Uterus (tissue), 2 donors: ENCODE measurements at regions not wholly inside any gene's neighbourhood (a gene's known extent, or its start where the extent isn't known, plus 50 kb on each side); places are given as distances from the start of the nearest gene placed in this dataset.

ENCODE experiments used
- CTCF ChIP-seq, 4 experiments: fragments of 200-600 bp in 2 of 4; fragments of 450-650 bp in 2 of 4; sonication (generic) in 2 of 4; IDR thresholded peaks; one replicate each; pipeline ENCODE4 v1.5.1; 2016 to 2019; ENCODE audit warnings: antibody characterized with exemption in 4 of 4, mild to moderate bottlenecking in 2 of 4, moderate library complexity in 1 of 4
- POLR2A ChIP-seq, 2 donors: fragments of 450-650 bp; IDR thresholded peaks; one replicate each; pipeline ENCODE4 v1.6.1; 2016; ENCODE audit warnings: antibody characterized with exemption in 2 of 2, mild to moderate bottlenecking in 1 of 2, moderate library complexity in 1 of 2

GRCh38 chr20:39291301-39291700 is 329.2 kb downstream of the DHX35 start:
- TF ChIP-seq POLR2A (IDR thresholded peaks at IDR 0.05) (no peak), CTCF (IDR thresholded peaks at IDR 0.05) (no peak)
